ENCODE measurements at regions not wholly inside any gene's neighbourhood (a gene's known extent, or its start where the extent isn't known, plus 50 kb on each side); places are given as distances from the start of the nearest gene placed in this dataset.

DNA sequence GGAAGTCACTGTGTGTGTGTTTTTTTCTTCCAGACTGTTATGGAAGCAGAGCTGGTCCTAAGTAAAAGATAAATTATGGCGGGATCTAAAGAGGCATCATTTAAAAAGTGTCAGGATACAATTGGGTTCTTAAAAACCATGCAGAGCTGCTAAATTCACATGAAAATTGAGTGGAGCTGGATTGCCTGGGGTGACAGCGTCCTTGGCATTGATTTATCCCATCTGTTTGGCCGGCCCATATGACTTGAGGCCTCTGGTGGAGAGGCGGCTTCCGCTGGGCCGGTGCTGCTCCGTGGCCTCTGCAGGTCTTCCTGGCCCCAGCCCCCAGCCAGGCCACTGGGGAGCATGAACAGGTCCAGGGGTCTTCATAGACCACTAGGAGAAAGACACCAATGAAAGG lies 165.5 kb downstream of the GLI2 start:
- no peak for ATAC-seq
- DNase-seq, result peak in 1 of 2 donors; percentile 36
- no peaks in the 10 kb centered on the region for H3K36me3 ChIP-seq (ENCODE audit: insufficient read depth in 1 of 2, low read depth in 1 of 2)
- no peaks in the 10 kb centered on the region for H3K27me3 ChIP-seq (ENCODE audit: insufficient read depth in 3 of 3, low read length in 2 of 3)
- H3K4me1 ChIP-seq, result peaks cover 8% of the 10 kb centered on the region
- no peak overlapping the region for H3K4me3 ChIP-seq
- intact Hi-C loops (cut with DNase I), result no loop called here
- TF ChIP-seq, protein P1, sequence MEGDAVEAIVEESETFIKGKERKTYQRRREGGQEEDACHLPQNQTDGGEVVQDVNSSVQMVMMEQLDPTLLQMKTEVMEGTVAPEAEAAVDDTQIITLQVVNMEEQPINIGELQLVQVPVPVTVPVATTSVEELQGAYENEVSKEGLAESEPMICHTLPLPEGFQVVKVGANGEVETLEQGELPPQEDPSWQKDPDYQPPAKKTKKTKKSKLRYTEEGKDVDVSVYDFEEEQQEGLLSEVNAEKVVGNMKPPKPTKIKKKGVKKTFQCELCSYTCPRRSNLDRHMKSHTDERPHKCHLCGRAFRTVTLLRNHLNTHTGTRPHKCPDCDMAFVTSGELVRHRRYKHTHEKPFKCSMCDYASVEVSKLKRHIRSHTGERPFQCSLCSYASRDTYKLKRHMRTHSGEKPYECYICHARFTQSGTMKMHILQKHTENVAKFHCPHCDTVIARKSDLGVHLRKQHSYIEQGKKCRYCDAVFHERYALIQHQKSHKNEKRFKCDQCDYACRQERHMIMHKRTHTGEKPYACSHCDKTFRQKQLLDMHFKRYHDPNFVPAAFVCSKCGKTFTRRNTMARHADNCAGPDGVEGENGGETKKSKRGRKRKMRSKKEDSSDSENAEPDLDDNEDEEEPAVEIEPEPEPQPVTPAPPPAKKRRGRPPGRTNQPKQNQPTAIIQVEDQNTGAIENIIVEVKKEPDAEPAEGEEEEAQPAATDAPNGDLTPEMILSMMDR (IDR thresholded peaks at IDR 0.05), result no peak
- 46 to 67% (median 58%) methylated on average over 7 of the region's 7 CpGs for WGBS, 3 donors
- no peaks in the 10 kb centered on the region for H3K9me3 ChIP-seq
- no peak overlapping the region for H3K27ac ChIP-seq

DNA sequence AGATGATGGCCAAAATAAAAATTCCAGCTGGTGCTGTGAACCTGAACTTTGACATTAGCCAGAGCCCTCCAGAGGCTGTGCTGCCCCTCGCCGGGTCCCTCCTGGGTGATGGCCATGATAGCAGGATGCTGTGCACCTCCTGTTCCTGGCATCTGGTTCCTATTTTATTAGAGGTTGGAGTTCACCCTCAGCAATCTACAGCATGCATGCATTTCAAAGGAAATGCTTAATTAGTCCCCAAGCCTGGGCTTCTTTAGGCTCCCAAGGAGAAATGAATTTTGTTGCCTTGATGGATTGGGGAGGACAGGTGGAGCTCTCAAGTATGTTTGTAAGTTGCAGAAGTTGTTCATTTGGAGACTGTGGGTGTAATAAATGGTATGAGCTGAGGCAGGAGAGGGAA lies 166.9 kb downstream of the GLI2 start:
- WGBS, 3 donors, result 64 to 74% (median 67%) methylated on average over 2 of the region's 2 CpGs
- intact Hi-C loops (cut with DNase I), result no loop called here
- Histone ChIP-seq H3K9me3 (no peaks in the 10 kb centered on the region), H3K36me3 (ENCODE audit: insufficient read depth in 1 of 2, low read depth in 1 of 2) (no peaks in the 10 kb centered on the region), H3K4me3 (no peak overlapping the region), H3K27me3 (ENCODE audit: insufficient read depth in 3 of 3, low read length in 2 of 3) (no peaks in the 10 kb centered on the region), H3K27ac (no peak overlapping the region), H3K4me1 (peaks cover under 1% of the 10 kb centered on the region)
- no peak for ATAC-seq
- TF ChIP-seq, protein P1 (IDR thresholded peaks at IDR 0.05), result no peak
- DNase-seq, result peak in 1 of 2 donors; percentile 10

DNA sequence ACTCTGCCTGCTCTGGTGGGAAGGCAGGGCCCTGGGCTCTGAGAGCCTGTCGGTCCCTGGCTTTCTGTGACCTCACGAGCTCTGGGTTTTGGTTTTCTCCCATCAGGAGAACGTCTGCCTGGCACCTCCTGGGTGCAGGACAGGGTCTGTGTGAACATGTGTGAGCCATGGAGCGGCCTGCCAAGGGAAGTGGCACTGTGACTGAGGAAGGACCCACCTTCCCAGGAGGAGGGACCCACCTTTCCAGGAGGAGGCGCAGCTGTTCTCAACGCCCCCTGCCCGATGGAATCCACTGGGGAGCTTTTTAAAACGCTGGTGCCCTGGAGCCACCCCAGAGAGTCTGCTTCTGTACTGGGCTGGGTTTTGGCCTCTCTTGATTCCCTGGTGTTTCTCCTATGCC lies 168.7 kb downstream of the GLI2 start:
- no peaks in the 10 kb centered on the region for H3K36me3 ChIP-seq (ENCODE audit: insufficient read depth in 1 of 2, low read depth in 1 of 2)
- DNase-seq (peak in 1 of 2 donors; percentile 44), ATAC-seq (no peak)
- H3K9me3 ChIP-seq, result no peaks in the 10 kb centered on the region
- no peak overlapping the region for H3K27ac ChIP-seq
- no peaks in the 10 kb centered on the region for H3K27me3 ChIP-seq (ENCODE audit: insufficient read depth in 3 of 3, low read length in 2 of 3)
- intact Hi-C loops (cut with DNase I), result no loop called here
- TF ChIP-seq, protein P1 (IDR thresholded peaks at IDR 0.05), result no peak
- H3K4me1 ChIP-seq, result no peaks in the 10 kb centered on the region
- H3K4me3 ChIP-seq, result no peak overlapping the region
- 54 to 70% (median 62%) methylated on average over 8 of the region's 8 CpGs for WGBS, 3 donors

DNA sequence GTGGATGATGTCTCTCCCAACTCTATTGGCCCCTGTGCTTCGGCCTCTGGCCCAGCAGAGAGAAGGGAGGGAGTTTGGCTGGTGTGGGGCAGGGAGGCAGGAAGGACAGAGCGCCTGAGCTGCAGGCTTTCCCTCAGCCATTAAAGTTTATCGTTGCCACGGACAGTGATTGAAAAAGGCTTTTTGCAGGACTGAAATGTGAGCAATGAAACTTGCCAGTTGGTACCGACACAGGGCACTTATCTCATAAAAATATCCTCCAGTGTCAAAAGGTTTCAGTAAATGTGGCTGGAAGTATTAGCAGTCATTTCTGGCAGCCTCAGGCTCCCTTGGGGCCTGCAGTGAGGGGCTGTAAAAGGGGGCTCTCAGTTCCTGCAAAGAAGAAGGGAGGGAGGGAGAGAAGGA lies 169.2 kb downstream of the GLI2 start:
- no peak overlapping the region for H3K27ac ChIP-seq
- TF ChIP-seq, protein P1 (IDR thresholded peaks at IDR 0.05), result no peak
- H3K27me3 ChIP-seq (ENCODE audit: insufficient read depth in 3 of 3, low read length in 2 of 3), result no peaks in the 10 kb centered on the region
- 31 to 44% (median 36%) methylated on average over 5 of the region's 5 CpGs for WGBS, 3 donors
- H3K4me3 ChIP-seq, result no peak overlapping the region
- ATAC-seq (peak in 1 of 4 donors; percentile 33), DNase-seq (peak in 1 of 2 donors; percentile 34)
- intact Hi-C loops (cut with DNase I), result no loop called here
- H3K9me3 ChIP-seq, result no peaks in the 10 kb centered on the region
- no peaks in the 10 kb centered on the region for H3K4me1 ChIP-seq
- no peaks in the 10 kb centered on the region for H3K36me3 ChIP-seq (ENCODE audit: insufficient read depth in 1 of 2, low read depth in 1 of 2)

DNA sequence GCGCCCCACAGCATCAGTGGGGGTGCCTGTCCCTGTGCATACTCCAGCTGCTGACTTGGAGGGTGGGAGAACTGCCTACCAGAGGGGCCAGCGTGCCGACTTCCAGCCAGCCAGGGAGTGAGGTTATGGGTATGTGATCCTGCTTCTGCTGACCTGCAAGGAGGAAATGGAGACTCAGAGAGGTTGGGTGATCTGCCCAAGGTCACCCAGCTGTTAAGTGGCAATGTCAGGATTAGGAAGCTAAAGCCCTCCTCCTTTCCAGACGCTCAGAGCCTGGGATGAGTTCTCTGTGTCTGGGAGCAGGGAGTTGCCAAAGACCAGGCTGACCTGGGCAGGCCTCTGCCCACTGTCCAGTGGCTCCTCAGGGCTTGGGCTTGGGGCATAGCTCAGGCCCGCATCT lies 169.6 kb downstream of the GLI2 start:
- H3K27ac ChIP-seq, result no peak overlapping the region
- WGBS, 3 donors, result 51 to 71% (median 60%) methylated on average over 5 of the region's 5 CpGs
- ATAC-seq, result no peak
- H3K27me3 ChIP-seq (ENCODE audit: insufficient read depth in 3 of 3, low read length in 2 of 3), result no peaks in the 10 kb centered on the region
- intact Hi-C loops (cut with DNase I), result no loop called here
- TF ChIP-seq, protein P1 (IDR thresholded peaks at IDR 0.05), result no peak
- H3K9me3 ChIP-seq, result no peaks in the 10 kb centered on the region
- H3K4me3 ChIP-seq, result no peak overlapping the region
- H3K4me1 ChIP-seq, result no peaks in the 10 kb centered on the region
- no peak for DNase-seq
- H3K36me3 ChIP-seq (ENCODE audit: insufficient read depth in 1 of 2, low read depth in 1 of 2), result no peaks in the 10 kb centered on the region

All from psoas muscle (tissue), 7 donors.